Stimulated activated CD4-positive, alpha-beta T cell treated with anti-CD3 and anti-CD28 coated beads, Interleukin-1b, Interleukin-23, amount 100 ng/mL, for 1 hour (primary cell): ENCODE measurements at regions not wholly inside any gene's neighbourhood (a gene's known extent, or its start where the extent isn't known, plus 50 kb on each side); places are given as distances from the start of the nearest gene placed in this dataset.

Experiments
- DNase-seq, 2 donors: peaks; one replicate each; pipeline ENCODE4 v3.0.0-alpha.2; 2020; ENCODE audit warnings: low read depth in 2 of 2

DNA sequence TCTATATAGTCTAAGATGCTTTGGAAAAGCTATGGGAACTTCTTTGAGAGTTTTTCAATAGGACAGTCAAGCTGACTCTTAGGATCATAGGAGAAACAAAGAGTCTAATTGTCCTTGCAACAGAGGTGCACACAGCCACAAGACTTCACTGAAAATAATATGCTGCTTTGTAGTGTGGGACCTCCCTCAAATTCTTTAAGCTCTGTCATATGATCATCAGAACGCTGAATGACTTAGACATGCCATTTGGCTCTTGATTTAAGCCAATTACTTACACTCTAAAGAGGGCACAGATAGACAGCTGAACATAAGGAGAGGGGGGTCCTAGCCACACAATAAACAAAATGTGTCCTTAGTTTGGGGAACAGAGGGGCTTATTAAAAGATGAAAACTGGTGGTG is 818.7 kb upstream of the GJE1 start:
- no peak for DNase-seq

DNA sequence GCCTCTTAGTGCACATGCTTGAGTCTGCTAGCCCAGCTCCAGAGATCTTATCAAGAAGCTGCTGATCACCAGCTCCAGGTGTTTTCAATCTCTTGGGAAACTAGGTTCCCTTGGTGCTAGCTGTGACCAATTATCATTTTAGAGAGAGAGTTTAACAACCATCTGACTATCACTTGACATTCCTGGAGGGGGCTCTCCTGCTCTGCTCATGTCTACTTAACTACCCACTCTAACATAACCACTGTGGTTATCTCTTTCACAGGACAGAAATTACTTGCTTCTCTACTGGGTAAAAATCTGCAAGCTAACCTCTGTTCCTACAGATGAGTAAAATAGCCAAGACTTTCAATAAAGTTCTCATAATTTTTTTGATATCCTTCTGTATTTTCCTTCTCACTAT is 823.4 kb upstream of the GJE1 start:
- no peak for DNase-seq

DNA sequence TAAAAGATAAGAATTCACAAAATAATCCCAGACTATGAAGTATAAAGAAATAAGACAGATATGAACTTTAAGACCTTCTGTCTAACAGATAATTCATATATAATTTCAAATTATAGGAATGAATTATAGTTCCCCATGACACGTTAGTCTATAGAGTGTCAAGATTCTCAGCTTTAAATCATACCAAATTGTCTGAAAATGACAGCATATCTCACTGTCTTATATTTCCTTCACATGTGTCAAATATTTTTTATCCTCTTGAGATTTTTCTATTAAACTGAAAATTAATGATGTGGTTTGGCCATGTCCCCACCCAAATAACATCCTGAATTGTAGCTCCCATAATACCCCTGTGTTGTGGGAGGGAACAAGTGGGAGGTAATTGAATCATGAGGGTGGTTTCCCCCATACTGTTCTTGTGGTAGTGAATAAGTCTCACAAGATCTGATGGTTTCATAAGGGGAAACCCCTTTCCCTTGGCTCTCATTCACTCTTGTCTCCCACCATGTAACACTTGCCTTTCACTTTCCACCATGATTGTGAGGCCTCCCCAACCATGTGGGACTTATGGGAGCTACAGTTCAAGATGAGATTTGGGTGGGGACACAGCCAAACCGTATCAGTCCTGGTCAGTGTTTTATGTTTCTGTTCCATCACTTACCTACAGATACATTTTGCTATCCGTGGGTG is 825.3 kb upstream of the GJE1 start:
- no peak for DNase-seq

DNA sequence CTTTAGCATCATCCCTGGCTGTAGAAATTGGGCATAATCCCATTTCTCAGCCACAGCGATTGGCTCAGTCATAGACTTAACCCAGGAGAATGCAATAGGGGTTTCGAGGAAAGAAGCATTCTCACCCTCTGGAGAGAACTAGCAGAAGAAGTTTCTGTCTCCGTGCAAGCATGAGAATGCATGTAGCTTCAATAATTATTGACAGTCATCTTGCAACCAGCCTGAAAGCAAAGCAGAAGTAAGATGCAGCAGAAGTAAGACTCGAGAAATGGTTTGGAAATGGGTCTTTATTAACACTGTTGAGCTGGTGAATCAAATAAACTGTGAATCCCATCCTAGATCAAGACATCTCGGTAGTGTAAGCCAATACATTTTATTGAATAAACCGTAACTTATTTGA is 828.8 kb upstream of the GJE1 start:
- DNase-seq: no peak

DNA sequence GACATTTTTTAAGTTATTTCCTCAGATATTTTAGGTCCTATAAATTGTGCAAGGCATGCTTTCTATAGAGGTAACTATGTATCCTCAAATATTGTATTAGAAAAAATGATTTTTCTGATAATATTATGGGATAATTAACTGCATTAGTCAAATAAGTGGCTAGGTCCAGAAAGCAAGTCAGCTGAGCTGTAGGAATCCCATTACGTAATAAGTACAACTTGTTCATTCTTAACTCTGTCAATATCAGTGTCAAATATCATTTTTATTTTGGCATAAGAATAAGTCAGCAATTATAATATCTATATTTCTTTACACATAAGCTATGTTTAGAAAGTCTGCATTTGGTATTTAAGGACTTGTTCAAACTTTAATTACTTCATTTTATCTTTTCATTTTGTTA is 830.9 kb upstream of the GJE1 start:
- no peak for DNase-seq

DNA sequence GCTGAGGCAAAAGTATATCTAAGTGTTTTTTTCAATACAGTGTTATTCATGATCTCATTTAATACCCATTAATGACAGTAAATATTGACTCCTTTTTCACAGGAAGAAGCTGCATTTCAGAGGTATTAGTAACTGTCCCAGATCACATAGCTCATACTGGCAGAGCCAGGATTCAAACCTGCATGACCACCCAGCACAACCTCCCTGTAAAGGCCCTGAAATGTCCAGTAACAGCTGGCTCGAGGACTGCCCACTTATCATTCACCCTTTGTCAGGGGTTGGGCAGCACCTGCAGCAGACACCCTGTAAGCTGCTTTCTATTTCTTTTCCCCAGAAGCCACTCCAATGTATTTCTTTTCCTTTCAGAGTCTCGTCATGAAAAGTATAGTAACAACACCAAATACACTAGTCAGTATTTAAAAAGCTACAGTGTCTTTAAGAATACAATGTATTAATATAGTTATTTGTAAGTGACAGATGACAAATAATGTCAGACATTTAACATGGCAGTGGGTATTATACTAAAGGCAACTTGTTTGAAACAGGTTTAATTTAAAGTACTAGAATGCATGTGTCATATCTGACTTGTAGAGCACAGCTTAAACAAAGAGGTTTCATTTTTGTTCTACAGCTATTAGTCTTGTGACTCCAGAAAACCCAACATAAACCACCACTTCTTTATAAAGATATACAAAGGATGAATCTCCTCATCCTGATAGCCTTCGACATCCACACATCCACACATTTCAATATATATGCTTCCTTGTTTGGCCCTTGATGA is 841.6 kb upstream of the GJE1 start:
- no peak for DNase-seq

DNA sequence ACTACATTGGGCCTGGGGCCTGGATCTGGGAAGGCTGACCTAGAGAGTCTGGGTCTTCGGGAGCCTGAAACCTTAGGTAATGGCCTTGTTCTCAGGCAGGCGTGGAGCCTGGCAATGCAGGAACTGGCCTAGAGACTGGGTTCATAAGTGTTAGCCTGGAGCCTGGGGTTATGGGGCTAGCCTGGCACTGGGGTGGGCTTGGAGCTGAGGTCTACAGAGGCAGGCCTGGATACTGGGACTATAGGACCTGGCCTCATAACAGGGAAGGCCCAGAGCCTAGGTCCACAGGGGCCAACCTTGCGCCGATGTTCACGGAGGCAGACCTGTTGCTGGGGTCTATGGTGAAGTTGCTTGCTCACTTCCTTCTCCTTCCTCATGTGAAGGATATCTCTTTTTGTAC is 843.8 kb upstream of the GJE1 start:
- DNase-seq: no peak

DNA sequence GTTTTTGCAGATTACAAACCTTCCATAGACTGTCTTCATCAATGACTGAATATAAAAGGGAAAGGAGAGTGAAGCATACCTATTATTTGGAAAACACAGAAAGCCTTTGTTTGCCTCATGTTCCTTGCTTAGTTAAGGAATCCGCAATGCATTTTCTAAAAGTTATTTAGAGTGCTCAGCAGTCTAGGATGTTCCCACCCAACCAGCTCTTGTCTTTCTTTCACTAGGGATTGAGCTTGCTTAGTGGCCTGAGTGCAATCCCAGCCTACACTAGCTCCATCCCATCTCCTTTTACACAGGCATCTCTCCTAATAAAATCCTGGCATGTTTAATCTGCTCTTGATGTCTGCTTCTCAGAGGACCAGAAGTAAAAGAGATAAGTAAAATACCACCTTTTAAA is 850.5 kb upstream of the GJE1 start:
- no peak for DNase-seq

DNA sequence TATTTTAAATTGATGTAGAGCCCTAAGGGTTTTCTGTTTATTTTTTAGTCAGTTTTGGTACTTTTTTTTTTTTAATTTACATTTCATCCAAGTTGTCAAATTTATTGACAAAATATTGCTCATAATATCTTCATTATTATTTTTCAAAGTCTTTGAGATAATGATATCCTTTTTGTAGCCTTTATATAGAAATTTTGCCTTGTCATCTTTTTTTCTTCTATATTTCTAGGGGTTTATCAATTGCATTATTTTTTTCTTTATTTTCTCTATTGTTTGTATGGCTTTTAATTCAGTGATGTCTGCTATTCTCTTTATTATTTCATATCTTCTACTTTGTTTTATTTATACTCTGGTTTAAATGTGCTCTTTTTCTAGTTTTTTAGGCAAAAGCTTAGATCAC is 863.0 kb upstream of the GJE1 start:
- no peak for DNase-seq

DNA sequence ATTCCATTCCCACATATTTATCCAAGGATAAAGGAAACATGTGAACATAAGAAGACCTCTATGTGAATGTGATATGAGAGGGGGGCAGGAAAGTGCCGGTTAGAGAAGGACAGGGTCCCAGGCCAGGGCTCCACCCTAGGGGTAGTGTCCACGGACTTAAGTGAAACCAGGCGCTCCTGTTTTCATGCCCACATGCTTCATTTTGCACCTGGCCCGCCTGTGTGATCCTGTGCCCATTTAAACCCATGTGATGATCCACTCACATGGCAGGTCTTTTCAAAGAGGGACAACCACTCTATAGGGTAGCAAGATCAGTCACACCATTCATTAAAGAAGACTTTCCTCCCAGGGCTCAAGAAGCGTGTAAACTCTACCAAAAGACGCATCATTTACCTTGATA is 865.3 kb upstream of the GJE1 start:
- DNase-seq: no peak

DNA sequence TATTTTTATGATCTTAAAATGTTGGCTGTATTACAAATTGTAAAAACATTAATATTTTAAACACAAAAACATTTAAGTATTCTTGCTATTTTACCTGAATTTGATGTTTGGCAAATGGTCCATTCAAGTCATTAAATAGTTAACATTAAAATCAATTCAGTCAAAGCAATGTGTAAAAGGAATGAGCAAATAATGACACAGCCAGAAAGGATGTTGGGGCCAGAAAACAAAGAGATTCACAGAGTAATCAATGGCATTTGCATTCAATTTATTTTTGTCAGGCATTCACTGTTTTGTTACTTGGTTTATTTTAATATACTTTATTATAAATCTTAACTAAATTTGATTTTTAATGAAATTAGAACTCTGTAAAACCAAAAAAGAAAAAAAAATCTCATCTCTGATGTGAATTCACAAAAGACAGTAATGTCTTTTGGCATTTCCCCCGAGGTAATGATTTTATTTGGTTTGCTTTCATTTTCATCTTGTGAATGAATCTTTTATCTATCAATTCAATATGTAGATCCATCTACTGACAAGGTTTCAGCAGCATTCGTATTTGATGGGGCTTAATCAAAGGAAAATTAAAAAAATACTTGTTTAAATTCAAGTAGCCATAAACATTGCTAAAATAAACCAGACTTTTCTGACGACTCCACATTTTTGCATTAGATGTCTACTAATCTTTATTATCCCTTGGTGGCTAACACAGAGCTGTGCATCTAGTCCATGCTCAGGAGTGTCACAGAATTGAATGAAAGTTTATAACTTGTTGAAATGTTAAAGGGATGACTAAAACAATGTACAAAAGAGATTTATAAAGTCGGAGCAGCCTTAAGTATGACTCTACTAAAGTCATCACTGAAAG is 866.7 kb upstream of the GJE1 start:
- no peak for DNase-seq

DNA sequence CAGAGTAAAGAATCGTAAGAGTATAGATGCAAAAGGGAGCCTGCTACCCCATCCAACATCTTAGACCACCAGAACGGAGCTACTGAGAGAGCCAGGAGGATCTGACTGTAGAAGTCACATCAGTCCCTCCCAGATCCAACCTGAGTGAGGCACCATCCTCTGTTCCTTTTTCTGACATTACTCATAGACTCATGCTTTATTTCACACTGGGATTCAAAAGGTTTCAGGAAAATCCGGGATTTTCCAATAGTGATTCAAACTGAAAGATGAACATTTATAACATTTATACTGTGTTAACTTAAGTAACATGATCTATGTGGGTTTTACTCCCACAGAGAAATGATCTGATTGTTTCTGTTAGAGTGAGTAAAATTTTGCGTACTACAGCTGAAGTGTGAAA is 868.6 kb upstream of the GJE1 start:
- no peak for DNase-seq

DNA sequence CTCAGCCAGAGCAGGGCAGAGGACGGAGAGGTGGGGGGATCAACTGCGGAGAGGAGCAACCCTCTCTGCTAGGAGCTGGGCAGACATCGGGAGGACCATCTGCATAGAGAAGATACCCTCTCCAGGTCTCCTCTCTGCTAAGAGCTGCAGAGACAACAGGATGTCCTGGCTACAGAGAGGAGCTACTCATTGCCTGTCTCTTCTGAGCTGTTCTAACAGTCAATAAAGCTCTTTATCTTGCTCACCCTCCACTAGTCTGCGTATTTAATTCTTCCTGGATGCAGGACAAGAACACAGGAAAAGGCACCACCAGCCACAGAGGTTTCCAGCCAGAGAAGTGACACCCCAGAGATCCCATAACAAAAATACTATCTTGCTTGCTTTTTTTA is 871.1 kb upstream of the GJE1 start:
- no peak for DNase-seq

DNA sequence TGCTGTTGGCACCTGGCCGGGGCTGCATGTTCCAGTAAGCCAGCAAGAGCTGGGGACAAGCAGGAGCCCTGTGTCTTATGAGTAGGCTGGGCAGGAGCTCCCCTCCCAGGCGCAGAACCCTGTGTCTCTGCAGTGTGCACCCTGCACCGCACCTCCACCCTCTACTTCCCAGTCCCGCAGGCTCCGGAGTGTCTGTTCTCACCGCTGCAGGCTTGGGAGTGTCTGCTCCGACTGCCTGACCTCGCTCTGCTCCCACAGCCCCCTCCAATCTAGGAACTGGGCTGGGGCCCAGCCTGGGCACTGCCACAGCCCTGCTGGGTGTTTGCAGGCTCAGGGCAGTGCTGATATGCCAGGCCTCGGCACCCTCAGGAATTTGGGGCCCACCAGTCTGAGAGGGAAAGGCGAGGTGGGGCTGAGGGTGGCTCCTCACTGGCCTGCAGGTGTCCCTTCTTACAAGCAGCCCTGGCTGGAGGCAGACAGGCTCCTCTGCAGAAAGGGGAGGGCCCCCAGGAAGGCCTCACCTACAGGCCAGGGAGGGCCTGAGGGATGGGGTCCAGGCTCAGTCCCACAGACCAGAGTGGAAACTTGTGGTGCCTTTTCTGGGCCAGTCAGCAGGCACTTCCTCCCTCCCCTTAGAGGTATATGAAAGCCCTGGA is 871.6 kb upstream of the GJE1 start:
- DNase-seq: no peak

DNA sequence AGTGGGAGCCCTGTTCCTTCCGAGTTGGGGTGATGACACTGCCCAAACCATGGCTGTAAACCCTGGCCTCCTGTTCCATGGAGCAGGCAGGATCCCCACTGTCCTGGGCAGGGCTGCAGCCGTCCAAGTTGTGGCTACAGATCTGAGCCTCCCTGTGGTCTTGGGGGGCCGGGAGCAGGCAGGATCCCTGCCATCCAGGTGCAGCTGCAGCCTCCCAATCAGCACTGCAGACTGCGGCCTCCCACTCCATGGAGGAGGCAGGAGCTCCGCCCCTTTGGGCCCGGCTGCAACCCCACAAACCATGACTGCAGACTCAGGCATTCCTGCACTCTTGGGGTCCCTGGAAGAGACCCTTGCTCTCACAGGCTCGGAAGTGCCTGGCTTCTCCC is 872.1 kb upstream of the GJE1 start:
- no peak for DNase-seq

DNA sequence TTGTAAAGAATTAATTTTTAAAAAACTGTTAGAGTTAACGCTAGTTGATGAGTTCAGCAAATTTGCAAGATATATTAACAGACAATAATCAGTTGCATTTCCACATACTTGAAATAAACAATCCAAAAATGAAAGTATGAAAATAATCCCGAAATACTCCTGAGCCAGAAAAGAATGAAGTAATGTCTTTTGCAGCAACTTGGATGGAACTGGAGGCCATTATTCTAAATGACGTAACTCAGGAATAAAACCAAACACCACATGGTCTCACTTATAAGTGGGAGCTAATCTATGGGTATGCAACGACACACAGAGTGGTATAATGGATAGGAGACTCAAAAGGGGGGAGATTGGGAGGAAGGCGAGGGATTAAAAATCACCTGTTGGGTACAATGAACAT is 872.9 kb upstream of the GJE1 start:
- DNase-seq: no peak

DNA sequence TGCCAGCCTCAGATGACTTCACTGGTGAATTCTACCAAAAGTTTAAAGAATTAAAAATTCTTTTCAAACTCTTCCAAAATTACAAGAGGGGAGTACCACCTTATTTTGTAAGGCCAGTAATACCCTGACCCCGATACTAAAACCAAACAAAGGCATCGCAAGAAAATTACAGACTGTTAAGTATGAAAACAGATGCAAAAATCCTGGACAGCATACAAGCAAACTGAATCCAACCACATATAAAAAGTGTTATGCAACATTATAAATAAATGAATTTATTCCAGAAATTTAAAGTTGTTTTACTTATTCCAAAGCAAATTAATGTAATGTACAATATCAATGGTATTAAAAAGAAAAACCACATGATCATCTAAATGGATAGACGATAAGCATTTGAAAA is 873.6 kb upstream of the GJE1 start:
- DNase-seq: no peak

DNA sequence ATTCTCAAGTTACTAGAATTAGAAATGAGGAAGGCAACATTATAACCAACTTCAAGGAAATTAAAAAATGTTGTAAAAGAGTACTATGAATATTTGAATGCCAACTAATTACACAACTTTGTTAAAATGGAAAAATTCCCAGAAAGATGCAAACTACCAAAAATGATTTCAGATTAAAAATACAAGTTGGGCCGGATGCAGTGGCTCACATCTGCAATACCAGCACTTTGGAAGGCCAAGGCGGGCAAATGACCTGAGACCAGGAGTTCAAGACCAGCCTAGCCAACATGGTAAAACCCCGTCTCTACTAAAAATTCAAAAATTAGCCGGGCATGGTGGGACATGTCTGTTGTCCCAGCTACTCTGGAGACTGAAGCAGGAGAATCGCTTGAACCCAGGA is 874.2 kb upstream of the GJE1 start:
- no peak for DNase-seq

DNA sequence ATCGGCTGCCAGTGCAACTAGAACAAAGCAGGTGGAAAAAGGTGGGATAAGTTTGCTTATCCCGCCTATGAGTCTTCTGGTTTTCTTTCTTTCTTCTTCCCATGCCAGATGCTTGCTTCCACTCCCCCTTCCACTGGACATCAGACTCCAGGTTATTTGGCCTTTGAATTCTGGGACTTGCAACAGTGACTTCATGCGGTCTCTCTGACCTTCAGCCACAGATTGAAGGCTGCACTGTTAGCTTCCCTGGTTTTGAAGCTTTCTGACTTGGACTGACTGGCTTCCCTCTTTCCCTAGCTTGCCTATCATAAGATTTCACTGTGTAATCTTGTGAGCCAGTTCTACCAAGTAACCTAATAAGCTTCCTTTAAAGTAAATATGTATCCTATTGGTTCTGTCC is 878.4 kb upstream of the GJE1 start:
- no peak for DNase-seq

DNA sequence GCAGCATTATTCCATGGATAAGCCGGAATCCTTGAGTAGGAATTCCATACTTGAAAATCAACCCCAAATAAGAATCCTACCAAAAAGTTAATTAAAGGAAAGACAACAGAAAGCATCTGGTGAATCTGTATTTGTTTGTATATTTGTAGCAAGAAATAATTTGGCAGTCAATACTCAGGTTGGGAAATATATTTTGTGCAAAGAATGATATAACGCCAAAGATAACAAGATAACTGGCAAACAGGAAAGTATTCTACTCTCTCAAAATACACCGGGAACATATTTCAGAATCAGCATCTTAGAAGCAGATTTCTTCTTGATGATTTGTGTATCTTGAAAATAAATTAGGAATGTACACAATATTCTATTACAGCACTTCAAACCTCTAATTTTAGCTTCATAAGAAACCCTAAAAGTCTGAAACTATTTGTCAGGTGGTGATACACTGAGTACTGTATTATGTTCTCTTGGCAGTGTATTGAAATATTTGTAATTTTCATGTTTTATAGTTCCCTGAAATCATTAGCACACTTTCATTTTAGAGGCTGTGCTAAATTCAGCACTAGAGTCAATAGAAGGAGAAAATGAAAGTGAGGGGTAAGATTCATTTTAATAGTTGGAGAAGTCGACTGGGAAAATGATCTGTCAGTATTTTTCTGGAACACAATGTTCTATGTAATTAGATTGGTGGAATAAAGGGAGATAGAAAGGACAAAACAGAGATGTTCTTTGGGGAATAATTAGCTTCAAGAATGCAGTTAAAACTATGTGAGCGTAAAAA is 879.7 kb upstream of the GJE1 start:
- no peak for DNase-seq

DNA sequence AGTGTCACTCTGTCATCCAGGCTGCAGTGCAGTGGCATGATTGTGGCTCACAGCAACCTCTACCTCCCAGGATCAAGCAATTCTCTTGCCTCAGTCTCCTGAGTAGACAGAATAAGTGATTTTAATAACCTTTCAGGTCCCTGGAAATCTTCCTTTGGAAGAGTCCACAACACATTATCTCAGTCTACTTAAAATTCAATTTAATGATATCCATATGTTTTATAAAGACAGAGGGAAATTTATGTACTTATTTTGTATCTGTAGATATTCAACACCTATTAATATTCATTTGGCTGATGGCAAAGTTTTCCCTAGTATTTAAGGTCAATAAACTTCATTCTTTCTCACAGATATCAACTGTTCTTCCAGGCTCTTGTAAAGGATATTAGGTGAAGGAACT is 881.4 kb upstream of the GJE1 start:
- no peak for DNase-seq
